RPMI7951 (cell line): ENCODE measurements at regions not wholly inside any gene's neighbourhood (a gene's known extent, or its start where the extent isn't known, plus 50 kb on each side); places are given as distances from the start of the nearest gene placed in this dataset.

Experiments used
- DNase-seq: peaks from one replicate; pipeline ENCODE4 v3.0.0-alpha.2; 2012; ENCODE audit warnings: low read depth

GRCh38 chr1:65486613-65487012 lies 66.1 kb downstream of the LEPR start:
- DNase-seq: no peak

- DNase-seq: no peak
Measured at GRCh38 chr1:65489481-65489880, 69.0 kb downstream of the LEPR start.

DNA sequence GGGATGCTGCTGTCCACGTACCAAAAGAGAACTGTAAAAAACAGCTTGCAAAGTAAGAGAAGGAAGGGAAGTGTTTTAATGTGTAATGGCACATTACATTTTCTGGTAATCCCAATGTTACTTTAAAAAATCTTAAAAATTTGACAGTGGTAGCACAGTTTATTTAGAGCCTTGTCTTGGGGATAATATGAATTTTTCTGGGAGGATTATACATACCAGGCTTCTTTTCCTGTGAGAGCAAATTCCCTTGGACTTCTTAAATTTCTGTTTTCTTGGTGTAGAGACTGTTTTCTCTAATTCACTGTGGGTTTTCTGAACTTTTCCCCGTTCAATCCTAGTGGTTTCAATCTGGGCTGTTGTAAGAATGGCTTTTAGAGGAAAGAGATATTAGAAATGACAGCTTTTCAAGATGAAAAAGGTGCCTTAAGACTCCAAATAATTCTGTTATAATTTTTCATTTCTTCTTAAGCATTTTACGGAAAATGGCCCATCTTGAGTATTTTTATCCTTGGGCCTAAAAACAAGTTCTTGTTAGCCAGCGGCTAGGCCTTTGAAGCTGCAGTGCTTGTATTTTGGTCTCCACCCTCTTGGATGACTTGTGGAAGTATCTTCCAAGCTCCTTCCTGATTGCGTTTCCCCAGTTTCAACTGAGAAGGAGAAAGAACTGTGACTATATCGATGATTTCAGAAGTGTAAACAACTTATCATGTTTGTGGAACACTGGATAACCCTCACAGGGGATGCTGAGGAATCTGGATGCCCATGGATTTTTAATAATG lies 70.0 kb downstream of the LEPR start:
- no peak for DNase-seq

- no peak for DNase-seq
Measured at GRCh38 chr1:65491472-65491871, 71.0 kb downstream of the LEPR start.

DNA sequence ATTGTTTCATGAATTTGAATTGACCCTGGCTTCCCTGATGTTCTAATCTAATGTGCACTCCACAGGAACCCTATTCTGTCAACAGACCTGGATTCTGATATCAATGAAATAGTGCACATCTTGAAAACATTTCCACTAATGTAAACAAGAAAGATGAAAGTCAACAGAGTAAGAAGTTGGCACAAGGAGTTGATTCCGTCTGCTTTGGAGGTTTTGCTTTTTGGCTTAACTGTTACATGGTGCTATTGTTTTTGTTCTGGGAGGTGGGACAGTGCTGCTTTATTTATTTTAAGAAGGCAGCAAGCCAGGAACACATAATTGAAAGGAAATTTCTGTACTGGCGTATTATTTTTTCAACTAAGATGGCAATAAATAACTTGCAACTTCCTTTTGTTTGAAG lies 73.3 kb downstream of the LEPR start:
- DNase-seq: peak; percentile 15

- DNase-seq: no peak
Measured at GRCh38 chr1:65494671-65495070, 74.2 kb downstream of the LEPR start.

DNA sequence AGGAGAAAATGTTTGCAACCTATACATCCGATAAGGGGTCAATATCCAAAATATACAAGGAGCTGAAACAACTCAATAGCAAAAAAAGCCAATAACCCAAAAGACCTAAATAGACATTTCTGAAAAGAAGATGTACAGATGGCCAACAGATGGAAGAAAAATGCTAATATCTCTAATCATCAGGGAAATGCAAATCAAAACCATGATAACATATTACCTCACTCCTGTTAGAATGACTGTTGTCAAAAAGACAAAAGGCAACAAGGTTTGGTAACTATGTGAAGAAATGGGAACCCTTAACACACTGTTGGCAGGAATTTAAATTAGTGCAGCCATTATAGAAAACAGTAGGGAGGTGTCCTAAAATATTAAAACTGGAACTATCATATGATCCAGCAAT lies 74.7 kb downstream of the LEPR start:
- no peak for DNase-seq

DNA sequence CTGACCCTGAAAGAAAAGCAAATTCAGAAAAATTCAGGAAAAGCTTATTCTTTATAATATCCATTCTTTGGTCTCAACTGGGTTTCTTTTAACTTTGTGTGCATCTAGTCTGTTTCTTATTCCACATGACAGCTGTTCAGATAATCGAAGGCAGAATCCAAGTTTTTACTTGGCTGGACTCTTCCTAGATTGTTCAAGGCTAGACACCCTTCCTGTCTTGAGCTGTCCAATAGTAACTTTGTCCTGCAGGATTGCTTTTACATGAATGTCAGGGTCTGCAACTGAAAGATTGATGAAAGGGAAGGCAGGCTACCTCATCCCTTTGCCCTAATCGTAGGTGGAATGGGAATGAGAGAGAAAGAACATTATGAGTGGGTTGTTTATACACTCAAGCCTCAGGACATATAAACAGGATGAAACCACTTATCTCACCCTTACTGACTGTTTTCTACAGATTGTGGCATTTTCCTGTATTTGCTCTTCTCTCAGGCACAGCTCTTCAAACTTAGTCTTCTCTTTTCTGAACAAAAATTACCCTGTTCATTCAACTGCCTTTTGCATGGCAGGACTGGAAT lies 76.9 kb downstream of the LEPR start:
- no peak for DNase-seq

GRCh38 chr1:65503427-65503826 lies 83.0 kb downstream of the LEPR start:
- DNase-seq: no peak

DNA sequence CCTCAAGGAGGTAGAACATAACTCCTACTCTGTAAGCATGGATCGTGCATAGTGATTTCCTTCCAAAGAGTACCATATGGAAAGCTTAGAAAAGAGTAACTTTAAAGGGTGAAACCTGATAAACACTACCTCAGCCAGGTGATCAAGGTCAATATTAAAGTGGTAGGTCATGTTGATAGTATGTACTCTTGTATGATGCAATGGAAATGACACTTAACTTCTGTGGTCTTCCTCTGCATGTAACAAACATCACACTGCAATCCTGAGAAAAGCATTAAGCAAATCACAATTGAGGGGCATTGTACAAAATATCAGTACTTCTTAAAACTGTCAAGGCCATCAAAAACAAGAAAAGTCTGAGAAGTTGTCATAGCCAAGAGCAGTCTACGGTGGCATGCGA lies 83.8 kb downstream of the LEPR start:
- no peak for DNase-seq

- DNase-seq: no peak
Measured at GRCh38 chr1:65505547-65506300, 85.3 kb downstream of the LEPR start.

- no peak for DNase-seq
Measured at GRCh38 chr1:65508051-65508450, 87.6 kb downstream of the LEPR start.

GRCh38 chr1:65509912-65510680 lies 89.6 kb downstream of the LEPR start:
- DNase-seq: peak; percentile 52

GRCh38 chr1:65510961-65511360 lies 90.5 kb downstream of the LEPR start:
- no peak for DNase-seq

DNA sequence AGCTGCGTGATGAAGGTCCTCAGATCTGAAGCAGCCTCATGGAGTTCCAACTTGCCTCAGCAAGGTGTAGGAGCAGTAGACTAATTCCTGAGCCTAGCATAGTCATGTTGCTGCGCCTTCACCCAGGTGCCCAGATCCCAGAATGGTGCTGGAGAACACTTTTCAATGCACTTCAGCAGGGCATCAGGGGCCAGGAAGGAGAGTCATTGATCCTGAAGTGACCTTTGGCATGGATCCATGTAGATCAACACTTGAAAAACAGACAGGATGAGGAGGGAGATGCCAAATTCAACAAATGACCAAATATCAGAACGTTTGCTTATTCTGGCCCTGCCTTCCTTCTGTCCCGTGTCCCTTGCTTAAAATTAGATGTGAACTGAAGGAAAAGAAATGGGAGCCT lies 91.9 kb downstream of the LEPR start:
- no peak for DNase-seq

DNA sequence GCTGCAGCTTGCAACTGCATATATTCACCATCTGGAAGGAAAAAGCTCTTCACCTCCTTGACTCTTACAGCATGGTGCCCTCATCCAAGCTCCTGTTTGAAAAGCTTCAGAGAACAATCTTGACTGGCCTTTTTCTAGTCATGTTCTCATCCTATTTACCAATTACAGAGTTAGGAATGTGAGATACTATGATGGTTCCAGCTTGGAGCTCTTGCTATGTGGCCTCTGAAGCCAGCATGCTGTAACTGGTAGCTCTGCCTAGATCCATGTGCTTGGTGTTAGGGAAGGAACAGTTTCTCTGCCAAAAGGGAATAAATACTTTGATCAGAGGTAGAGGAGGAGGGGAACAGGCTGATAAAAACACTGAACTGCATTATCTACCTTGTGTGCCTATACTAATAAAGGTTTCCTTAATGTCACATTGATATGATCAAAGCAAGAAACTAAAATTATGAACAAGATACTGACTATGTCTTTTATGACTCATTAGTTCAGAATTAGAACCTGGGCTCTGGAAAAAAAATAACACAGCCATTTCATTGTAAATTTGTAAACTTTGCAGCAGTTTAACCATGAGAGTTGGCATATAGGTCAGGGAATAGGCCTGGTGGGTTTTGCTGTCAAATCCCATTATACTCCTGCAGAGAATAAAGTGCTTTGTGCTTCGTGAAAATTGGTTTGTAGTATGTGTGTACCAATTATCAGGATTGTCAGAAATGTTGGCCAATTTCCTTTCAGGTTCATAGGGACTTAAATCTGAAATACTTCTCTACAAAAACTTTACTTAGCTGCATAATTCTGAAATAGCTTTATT lies 92.7 kb downstream of the LEPR start:
- no peak for DNase-seq

GRCh38 chr1:65514041-65514440 lies 93.6 kb downstream of the LEPR start:
- DNase-seq: no peak

GRCh38 chr1:65524931-65525265 lies 104.4 kb downstream of the LEPR start:
- no peak for DNase-seq

DNA sequence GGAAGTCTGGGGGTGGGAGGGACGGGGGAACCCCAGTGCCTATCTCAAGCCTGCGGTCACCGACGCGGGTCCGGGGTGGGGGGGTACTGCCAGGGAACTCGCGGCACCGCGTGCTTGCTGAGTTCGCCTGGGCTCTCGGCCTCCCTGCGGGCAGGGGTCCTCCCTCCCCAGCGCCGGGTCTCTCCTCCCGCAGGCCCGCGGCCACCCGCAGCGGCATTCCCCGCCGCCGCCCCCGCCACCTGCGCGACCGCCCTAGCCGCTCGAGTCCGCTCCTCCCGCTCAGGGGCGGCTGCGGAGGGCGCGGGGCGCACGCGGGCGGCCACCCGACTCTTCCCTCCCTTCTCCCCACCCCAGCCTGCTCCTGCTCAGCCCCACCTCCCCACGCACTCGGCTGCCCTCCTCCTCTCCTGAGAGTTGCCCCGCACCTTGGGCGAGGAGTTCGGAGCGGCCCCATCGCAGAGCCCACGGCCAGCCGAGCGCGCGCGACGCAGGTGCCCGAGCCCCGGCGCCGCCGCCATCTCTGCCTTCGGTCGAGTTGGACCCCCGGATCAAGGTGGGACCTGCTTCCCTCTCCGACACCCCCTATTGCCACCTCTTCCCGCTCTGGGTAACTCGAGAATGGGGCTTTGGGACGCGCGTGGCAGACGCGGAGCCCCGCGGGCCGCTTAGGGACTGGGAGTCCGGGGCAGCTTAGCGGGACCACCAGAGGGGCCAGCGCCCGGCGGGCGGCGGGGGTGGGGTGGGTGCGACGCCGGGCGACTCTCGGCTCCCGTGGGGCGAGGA lies 105.0 kb downstream of the LEPR start:
- DNase-seq: no peak

DNA sequence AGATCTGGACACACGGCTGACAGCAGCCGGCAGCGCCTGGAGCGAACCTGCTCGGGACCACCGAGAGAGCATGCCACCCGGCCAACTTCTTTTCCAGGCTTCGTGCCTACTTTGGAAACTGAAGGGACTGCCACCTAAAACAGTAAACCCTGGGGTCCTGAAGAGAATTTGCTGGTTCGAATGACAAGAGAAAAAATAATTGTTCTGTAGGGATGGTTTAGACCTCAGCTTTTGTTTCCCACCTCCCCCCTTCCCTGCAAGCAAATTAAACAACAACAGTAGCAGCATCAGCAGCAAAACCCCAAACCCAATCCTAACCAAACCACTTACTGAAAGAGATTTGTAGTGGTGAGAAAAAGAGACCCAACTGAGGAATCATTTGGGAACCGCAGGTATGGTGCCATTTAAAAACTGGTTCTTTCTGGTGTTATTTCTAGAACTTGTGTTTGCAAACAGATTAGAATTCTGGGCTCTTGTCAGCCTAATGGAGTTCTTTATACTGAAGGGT lies 105.6 kb downstream of the LEPR start:
- no peak for DNase-seq

- DNase-seq: peak; percentile 82
Measured at GRCh38 chr1:65527190-65527589, 106.7 kb downstream of the LEPR start.
